Mammary epithelial cell (primary cell): ENCODE measurements at regions not wholly inside any gene's neighbourhood (a gene's known extent, or its start where the extent isn't known, plus 50 kb on each side); places are given as distances from the start of the nearest gene placed in this dataset.

ENCODE experiments used
- EZH2 ChIP-seq: IDR thresholded peaks from 2 replicates; pipeline ENCODE4 v1.6.1; 2012; ENCODE audit warnings: low read length, inconsistent platforms, borderline replicate concordance
- TF ChIP-seq, protein P1 (sequence below), 2 donors: IDR thresholded peaks in 1 of 2; conservative IDR thresholded peaks in 1 of 2; 2 replicates each; pipeline ENCODE4 v1.5.1; 2011 to 2012; ENCODE audit warnings: inconsistent platforms in 2 of 2, low read length in 2 of 2, mild to moderate bottlenecking in 2 of 2, control low read depth in 1 of 2, low read depth in 1 of 2; ENCODE audit not compliant: insufficient read depth in 1 of 2; ENCODE audit errors: extremely low read depth in 1 of 2

DNA sequence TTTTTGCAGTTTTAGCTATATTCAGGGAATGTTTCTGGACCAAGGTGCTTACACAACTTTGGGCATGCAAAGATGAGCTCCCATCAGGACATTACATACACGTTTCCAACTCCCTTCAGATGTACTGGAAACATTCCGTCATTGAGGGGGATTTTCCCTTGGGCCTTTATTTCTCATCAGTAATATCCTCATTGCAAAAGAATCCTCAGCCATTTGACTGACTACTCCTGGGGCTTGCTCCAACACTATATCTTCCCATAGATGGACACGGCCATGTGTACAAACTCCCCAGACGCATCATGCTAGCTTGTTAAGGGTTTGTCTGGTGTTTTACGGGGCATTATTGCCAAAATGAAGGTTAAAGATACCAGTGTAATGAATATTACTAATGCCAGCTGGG is 59.3 kb upstream of the NUP160 start:
- no peak for TF ChIP-seq EZH2
- TF ChIP-seq, protein P1, sequence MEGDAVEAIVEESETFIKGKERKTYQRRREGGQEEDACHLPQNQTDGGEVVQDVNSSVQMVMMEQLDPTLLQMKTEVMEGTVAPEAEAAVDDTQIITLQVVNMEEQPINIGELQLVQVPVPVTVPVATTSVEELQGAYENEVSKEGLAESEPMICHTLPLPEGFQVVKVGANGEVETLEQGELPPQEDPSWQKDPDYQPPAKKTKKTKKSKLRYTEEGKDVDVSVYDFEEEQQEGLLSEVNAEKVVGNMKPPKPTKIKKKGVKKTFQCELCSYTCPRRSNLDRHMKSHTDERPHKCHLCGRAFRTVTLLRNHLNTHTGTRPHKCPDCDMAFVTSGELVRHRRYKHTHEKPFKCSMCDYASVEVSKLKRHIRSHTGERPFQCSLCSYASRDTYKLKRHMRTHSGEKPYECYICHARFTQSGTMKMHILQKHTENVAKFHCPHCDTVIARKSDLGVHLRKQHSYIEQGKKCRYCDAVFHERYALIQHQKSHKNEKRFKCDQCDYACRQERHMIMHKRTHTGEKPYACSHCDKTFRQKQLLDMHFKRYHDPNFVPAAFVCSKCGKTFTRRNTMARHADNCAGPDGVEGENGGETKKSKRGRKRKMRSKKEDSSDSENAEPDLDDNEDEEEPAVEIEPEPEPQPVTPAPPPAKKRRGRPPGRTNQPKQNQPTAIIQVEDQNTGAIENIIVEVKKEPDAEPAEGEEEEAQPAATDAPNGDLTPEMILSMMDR (conservative IDR thresholded peaks at IDR 0.05 in 1 of 2, IDR thresholded peaks at IDR 0.05 in 1 of 2; ENCODE audit: extremely low read depth in 1 of 2, insufficient read depth in 1 of 2, low read depth in 1 of 2, low read length in 2 of 2): no peak
